ENCODE measurements at regions not wholly inside any gene's neighbourhood (a gene's known extent, or its start where the extent isn't known, plus 50 kb on each side); places are given as distances from the start of the nearest gene placed in this dataset.

GRCh38 chr2:180255981-180256380 lies 248.9 kb upstream of the CWC22 start:
- no peak for TF ChIP-seq ZNF23 (tag by site-specific recombination; IDR thresholded peaks at IDR 0.05; ENCODE audit: borderline replicate concordance)
- no peak for TF ChIP-seq REST (tag by site-specific recombination; IDR thresholded peaks at IDR 0.05)
- no peak for TF ChIP-seq ZNF76 (tag by site-specific recombination; IDR thresholded peaks at IDR 0.05; ENCODE audit: borderline replicate concordance, low read depth)
- no peak for TF ChIP-seq YY1 (tag by site-specific recombination; IDR thresholded peaks at IDR 0.05)
- no peak for TF ChIP-seq CTCF (tag by site-specific recombination; IDR thresholded peaks at IDR 0.05)
- TF ChIP-seq ZNF707 (tag by site-specific recombination; IDR thresholded peaks at IDR 0.05) = no peak
- no peak for TF ChIP-seq ELK4 (IDR thresholded peaks at IDR 0.05; ENCODE audit: borderline replicate concordance, low read depth, low read length)
- no peak for TF ChIP-seq SCRT1 (tag by site-specific recombination; IDR thresholded peaks at IDR 0.05; ENCODE audit: borderline replicate concordance)
- no peak for TF ChIP-seq ZNF121 (tag by site-specific recombination; IDR thresholded peaks at IDR 0.05)
- TF ChIP-seq ZNF280C (tag by site-specific recombination; IDR thresholded peaks at IDR 0.05) = no peak
- TF ChIP-seq ZNF423 (tag by site-specific recombination; IDR thresholded peaks at IDR 0.05) = no peak
- TF ChIP-seq ZNF670 (tag by site-specific recombination; IDR thresholded peaks at IDR 0.05; ENCODE audit: low read depth) = no peak
- no peak for TF ChIP-seq HOXA7 (CRISPR knock-in tag; IDR thresholded peaks at IDR 0.05; ENCODE audit: borderline replicate concordance)
- no peak for TF ChIP-seq ZNF248 (tag by site-specific recombination; IDR thresholded peaks at IDR 0.05)
